Heart left ventricle (tissue), 13 donors: ENCODE measurements at regions not wholly inside any gene's neighbourhood (a gene's known extent, or its start where the extent isn't known, plus 50 kb on each side); places are given as distances from the start of the nearest gene placed in this dataset.

Experiments used
- POLR2A ChIP-seq, 2 donors: fragments of 450-650 bp; IDR thresholded peaks; one replicate each; pipeline ENCODE4 v1.6.1; 2017; ENCODE audit warnings: antibody characterized with exemption in 2 of 2, mild to moderate bottlenecking in 2 of 2, moderate library complexity in 2 of 2
- TF ChIP-seq, protein P1 (sequence below), 12 donors: fragments of 200-600 bp; sonication (generic) in 4 of 12; IDR thresholded peaks; one replicate each; pipeline versions ENCODE4 v1.5.0 to v1.8.0; 2018 to 2022; ENCODE audit warnings: antibody characterized with exemption in 12 of 12, mild to moderate bottlenecking in 5 of 12
- donor health status: ischemic (EF 13 %, LVEDD 7.1; RV severe dilation, severe dysfunction).
- donor health status: DM: no; HTN: yes; CAD: no.
- donor health status: DM: no; HTN: no; CAD: no.
- donor health status: ischemic (EF 25% LVEDD 6.9; RV normal size, moderate dysfunction).
- donor health status: ischemic (EF 25% LVEDD 5.7; RV mildly dilated, moderate dysfunction).
- donor health status: ischemic (EF 35%, LVEDD 5.7; RV mildly dilated, moderate dysfunction).
- donor health status: nonischemic (EF 11% LVEDD 7.7; RV severe dilation, severe dysfunction).
- donor health status: DM: yes; HTN: yes; CAD: no.
- donor health status: PGD.
- donor health status: ischemic (EF 29% LVEDD 5.4; RV normal size, mild dysfunction).
- donor health status: nonischemic (EF 23%, LVEDD 6.1; RV moderate dilation, normal function).

DNA sequence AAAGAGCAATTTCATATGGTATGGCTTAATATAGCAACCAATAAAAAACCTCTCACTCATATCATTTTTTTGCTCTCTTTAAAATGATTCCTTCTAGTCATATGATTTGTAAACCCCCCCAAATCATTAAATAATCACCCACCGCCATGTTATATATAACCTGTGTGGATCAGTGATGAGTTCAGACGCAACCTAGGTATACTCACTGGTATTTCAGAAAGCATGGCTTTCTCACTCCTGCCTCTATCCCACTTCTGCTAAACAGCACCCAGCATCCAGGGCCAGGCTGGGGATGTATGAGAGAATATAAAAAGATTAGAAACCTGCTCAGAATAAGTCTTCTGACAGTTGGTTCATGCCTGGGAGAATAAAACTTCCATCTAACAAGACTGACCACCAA lies 172.3 kb upstream of the PRICKLE2 start:
- TF ChIP-seq, protein P1, sequence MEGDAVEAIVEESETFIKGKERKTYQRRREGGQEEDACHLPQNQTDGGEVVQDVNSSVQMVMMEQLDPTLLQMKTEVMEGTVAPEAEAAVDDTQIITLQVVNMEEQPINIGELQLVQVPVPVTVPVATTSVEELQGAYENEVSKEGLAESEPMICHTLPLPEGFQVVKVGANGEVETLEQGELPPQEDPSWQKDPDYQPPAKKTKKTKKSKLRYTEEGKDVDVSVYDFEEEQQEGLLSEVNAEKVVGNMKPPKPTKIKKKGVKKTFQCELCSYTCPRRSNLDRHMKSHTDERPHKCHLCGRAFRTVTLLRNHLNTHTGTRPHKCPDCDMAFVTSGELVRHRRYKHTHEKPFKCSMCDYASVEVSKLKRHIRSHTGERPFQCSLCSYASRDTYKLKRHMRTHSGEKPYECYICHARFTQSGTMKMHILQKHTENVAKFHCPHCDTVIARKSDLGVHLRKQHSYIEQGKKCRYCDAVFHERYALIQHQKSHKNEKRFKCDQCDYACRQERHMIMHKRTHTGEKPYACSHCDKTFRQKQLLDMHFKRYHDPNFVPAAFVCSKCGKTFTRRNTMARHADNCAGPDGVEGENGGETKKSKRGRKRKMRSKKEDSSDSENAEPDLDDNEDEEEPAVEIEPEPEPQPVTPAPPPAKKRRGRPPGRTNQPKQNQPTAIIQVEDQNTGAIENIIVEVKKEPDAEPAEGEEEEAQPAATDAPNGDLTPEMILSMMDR (IDR thresholded peaks at IDR 0.05): no peak
- TF ChIP-seq POLR2A (IDR thresholded peaks at IDR 0.05): no peak
